NCI-H774 (cell line): ENCODE measurements at regions not wholly inside any gene's neighbourhood (a gene's known extent, or its start where the extent isn't known, plus 50 kb on each side); places are given as distances from the start of the nearest gene placed in this dataset.

Experiments used
- DNase-seq: peaks from one replicate; lab custom pipeline; 2025; lab: John Stamatoyannopoulos, UW

DNA sequence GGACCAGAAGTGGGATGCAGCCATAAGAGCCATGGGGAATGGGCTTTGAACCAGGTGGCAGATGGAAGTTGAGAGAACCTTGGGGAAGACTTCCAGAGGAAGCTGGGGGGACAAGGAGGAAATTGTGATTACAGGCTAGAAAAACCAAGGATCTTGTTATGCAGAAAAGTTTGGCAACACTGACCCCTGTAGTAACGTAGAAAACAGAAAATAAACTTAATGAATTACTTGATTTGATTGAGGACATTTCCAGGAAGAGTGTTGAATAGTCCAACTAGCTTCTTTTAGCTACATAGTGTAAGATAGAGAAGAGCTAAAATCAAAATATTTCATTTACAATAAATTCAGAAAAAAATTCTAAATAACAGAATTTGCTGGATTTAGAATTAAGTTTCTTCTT lies 91.9 kb upstream of the GPC1 start:
- no peak for DNase-seq

DNA sequence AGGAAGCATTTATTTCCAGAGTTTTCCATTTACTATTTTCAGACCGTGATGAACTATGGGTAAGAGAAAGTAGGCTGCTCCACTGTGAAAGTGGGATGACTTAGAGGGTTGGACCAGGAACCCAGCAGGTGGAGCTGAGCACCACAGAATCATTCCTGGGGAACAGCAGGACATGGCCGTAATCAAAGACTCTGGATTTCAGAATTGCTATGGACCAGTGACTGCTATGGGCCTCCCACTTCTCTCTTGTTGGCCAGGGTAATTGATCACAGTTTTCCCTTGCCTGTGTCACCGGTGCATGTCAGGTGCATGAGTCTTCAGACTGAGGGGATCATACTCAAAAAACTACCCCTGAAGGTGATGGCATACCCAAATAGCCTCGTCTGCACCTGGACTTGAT lies 90.6 kb upstream of the GPC1 start:
- no peak for DNase-seq

DNA sequence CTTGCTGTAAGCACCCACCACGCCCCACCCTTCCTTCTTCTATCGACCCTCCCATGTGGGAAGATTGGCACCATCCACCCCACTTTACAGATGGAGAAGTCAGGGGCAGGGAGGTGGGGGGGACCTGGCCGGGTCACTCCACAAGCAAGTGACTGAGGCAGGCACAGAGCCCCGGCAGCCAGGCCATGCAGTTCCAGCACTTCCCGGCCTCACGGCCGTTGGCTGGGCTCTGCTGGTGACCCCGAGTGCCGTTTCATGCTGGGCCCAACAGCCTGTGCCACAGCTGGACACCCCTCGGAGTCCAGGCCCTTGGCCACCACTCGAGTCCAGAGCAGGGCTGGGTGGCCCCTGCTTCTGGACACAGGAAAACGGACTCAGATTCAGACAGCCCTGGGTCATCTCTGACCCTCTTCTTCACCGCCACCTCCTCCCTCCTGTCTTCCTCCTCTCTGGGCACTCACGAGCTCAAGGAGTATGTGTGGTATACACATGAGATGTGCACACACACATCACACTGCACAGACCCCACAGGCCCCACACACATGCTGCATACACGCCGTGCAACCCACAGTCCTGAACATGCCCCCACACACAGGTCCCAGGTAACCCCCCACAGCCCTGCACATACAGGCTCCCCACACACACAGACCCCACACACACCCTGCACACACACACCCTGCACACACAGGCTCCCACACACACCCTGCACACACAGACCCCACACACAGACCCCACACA lies 89.3 kb upstream of the GPC1 start:
- DNase-seq: no peak

DNA sequence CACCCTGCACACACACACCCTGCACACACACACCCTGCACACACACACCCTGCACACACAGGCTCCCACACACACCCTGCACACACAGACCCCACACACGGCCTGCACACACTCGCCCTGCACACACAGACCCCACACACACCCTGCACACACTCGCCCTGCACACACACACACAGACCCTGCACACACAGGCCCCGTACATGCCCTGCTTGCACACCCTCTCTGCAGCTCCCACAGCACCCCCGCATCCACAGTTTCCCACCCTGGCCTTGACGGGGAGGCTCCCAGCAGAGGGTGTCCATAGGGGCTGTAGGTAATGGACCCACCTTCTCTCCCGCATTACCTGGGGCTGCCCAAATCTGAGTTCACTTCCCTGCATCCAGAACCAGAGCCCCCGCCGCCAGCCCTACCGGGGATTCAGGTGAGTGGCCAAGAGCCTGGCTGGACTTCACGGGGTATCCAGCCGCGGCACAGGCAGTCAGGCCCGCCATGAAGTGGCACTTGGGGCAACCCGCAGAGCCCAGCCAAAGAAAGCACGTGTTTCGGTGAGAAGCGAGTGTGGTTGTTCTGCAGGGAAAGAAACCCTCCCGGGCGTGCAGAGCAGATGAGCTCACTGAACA lies 88.6 kb upstream of the GPC1 start:
- no peak for DNase-seq

DNA sequence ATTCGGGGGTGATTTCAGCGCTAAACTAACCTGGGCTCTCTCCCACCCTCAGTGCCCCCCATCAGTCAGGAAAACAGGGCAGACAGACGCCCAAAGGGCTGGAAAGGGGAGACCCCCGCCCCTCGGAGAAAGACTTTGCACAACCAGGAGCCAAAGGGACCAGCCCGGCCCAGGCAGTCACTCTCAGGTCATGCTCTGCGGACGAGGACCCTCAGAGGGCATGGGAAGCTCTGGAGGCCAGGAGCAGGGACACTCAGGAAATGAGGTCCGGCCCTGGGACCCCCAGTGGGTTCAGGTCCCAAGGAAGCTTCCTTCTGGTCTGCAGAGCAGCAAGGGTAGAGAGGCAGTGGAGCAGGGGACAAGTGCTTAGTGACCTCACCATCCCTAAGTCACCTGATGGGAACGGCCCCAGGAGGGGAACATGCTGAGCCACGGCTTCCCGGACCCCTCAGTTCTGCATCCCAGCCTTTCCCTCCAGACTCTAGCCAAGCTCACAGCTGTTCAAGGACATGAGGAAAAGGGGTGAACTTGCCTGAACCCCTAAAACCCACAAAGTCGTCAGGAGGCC lies 88.0 kb upstream of the GPC1 start:
- no peak for DNase-seq

DNA sequence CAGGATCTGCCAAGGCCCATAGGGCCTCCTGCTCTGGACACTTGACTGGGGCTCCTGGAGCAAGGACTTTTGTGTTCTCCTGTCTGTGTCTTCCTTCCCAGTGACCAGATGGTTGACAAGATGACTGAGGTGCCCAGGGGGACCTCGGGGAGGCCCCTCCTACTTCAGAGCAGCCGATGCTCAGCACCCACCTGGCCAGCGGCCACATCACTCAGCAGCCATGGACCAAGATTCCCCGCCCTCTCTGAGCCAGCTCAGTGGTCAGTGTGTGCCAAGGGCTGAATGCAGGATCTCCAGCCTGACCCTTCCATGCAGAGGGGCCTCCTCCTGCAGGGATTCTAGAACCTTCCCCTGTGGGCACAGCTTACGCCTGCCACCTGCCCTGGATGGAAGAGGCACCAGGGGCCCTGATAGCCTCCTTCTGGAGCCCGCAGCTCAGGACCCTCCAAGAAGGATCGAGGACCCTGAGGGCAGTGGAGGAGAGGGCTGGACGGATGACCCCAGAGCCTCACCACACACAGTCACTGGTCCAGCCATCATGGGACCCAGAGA lies 87.4 kb upstream of the GPC1 start:
- DNase-seq: no peak

DNA sequence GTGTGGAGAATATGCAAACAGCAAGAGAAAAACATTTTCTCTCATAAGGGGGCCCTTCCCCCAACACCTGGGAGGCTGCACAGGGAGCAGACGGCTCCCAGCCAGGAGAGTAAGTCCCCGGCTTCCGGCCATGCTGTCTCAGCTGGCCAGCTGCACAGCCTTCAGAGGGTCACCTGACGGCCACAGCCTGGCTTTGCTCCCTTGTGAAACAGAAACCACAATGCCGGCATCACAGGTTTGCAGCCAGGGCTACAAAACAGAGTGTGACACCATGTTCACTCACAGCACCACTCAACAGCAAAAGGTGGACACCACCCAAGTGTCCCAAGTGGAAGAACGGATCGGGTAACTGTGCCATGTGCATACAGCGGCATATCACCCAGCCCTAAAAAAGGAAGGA lies 86.9 kb upstream of the GPC1 start:
- no peak for DNase-seq

DNA sequence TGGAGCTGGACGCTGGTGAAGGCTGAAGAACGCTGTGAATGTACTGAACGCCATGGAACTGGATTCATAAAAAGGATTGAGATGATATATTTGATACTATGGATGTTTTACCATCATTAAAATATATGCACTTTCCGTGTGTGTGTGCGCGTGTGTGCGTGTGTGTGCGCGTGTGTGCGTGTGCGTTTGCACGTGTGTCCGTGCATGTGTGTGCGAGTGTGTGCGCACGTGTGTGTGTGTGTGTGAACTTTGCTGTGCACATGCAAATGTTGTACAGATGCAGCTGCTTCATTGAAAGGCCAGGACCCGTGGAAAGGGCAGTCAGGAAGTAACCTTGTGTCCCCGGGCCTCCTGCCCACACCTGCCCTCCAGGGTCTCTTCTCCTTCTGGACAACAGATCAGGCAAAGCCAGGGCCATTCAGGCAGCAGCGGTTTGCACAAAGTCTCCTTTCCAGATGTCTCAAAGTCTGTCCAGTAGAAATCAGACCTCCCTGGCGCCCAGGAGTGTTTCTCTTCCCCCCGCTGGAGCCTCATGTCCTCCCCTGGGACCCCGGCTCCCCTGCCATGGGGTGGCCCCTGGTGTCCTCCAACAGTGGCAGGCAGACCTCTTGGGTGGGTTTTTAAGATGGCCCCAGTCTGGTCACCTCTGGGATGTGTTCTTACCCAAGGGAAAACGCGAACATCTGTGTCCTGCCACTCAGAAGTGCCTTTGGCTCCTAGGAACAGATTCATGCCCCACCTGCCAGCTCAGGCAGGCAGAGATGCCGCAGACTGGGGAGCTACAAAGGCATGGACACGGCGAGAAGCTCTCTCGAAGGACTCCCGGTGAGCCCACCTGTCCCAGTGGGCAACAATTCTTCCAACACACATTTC lies 86.1 kb upstream of the GPC1 start:
- no peak for DNase-seq

DNA sequence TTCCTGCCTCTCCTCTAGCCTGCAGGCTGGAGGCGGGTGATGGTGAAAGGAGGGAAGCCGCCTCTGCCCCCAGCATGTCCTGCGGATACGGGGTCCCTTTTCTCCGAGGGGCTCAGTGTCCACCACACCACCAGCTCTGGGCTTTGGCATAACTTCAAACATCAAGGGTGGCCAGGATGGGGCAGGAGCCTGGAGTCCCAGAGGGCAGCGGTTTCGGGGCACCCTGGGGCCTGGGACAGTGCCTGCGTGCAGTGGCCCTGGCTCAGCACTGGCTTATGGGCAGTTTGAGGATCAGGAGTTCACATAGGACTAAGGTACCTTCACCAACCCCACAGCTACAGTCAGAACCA lies 85.5 kb upstream of the GPC1 start:
- no peak for DNase-seq

DNA sequence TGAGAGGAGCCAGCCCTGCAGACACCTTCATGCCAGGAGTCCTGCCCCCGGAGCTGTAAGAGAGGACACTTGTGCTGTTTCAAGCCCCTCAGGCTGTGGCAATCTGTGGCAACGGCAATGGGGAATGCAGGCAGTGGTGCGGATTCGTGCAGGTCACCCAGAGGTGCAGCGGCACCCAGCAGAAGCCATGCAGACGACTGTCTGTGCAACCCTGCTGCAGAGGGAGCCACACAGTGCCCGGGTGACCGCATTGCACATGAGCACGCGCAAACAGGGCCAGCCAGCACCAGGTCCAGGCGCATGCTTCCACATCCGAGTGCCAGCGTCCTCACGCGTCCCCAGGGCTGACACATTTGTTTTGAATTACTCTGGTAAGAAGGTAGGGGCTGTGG lies 84.8 kb upstream of the GPC1 start:
- DNase-seq: no peak

DNA sequence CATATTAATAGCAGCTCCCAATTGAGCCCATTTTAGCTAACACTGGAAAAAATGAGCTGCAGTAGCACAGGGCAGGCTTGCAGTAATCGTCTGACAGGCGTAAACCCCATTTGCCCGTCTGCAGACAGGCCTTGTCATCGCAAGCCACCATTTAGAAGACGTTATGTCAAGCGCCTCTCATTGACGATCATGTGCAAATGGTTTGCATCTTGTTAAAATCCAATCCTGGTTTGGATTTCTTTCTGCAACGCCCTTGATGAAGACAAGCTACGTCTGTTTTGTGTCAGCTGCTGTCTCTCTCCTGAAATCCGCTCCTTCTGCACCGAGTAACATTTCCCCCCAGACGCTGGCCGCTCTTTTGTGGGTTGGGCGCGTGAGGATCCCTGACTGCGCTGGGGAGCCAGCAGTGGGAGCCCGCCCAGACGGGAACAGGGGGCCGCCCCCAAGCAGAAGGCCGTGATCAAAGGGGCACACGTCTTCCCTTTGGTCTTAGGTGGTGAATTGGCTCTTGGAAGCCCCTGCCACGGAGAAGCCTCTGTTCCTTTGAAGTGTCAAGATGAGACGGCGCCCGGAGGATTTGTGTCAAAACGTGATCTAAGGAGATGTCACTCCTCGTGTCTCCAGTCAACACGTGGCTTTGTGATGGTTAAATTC lies 84.2 kb upstream of the GPC1 start:
- DNase-seq: no peak

DNA sequence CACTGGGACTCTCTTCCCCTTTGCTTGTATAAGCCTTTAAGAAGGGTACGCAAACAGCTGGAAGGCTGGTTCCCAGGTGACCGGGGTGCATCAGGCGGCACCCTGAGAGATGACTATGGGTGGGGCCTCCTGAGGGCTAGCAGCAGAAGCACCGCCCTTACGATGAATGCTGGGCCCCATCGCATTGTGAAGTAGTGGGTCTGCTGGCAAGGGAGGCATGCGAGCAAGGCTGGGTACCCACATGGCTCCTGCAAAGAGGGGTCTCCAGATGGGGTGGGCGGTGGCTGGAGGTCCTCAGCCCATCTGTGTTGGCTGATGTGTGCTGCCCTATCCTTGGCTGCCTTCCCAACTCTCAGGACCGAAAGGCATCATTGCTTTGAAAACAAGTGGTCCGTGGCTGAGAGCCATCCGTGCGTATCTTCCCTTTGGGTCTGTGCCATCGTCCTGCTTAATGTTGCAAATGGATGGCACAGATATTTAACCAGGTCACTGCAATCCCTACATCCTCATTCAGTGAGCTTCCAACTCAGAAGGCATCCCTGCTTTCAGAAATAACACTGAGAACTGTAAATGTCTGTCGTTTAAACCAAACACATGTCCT lies 83.5 kb upstream of the GPC1 start:
- no peak for DNase-seq

DNA sequence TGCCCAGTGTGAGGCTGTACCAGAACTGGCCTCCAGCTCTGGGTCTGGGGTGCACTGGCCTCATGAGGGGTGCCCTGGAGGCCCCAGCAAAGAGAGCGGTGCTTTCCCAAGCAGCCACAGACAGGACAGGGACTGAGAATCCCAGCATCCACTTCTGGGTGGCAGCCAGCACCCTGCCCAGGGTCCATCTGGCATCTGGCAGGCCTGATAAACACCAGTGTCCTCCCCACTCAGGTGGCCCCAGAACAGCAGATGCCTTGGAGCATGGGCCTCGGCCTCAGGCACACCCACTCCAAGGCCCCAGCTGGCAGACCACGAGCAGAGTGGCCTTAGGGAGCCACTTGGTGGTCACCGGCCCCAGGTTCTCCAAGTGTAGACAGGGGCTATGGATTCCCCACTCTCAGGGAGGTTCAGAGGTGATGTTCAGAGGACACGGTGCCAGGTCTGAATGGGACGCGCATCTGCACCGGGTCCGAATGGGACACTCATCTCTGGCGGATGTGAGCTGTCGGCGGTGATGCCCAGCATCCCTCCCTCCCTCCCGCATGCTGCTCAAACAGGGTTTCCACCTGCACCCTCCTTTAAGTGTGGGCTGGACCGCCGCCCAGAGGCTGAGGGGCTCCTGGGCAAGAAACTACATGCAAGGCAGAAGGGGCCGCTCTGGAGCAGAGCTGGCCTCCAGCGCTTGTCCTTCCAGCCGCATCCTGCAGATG lies 82.2 kb upstream of the GPC1 start:
- no peak for DNase-seq

DNA sequence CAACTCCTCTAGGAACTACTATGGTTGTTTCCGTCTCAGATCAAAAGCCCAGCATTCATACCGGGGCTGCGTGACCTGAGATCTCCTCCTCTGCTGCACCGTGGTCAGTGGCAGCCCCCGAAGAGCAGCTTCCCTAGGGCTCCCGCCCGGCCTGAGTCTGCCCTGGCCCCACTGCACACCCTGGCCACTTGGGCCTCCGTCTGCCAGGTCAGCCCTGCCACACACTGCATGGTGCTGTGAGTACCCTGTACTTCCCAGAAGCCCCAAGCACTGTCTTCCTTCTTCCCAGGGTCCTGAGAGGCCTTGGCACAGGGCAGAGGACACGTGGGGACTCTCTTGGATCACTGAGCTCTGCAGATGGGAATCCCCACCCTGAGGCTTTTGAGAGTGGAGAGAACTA lies 81.5 kb upstream of the GPC1 start:
- DNase-seq: no peak

DNA sequence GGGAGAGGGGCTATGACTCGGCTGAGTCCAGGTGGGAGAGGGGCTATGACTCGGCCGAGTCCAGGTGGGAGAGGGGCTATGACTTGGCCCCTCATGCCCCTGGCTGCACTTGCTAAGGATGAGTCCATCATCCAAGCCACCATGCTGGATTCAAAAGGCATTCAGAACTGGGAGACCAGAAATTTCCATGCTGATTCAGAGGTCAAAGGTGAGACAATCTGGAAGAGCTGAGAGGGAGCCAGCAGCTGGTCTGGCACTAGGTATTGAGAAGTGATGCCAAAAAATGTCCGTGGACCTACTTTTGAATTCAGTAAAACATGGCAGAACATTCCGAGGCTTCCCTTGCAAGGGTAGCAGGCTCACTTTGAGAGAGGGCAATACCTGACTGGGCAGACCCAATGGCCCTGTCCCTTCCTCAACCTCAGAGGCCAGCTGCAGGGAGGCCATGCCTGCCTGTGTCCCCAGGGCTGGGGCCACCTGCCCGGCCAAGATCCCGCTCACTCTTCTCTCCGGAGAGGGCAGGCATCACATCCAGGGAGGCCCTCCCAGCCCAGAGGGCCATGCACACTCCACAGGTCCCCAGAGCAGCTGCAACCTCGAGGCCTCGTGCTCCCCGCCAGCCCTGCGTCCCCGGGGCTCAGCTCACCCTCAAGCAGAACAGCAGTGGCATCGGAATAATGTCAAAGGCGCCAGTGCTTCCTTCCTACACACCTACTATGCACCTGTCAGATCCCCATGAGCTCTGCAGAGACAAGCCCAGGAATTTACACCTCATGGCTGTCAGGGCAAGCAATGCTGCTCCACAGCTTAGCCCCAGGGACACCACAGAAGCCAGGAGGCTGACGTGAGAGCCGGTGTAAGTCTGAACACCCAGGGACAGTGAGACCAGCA lies 80.2 kb upstream of the GPC1 start:
- no peak for DNase-seq

DNA sequence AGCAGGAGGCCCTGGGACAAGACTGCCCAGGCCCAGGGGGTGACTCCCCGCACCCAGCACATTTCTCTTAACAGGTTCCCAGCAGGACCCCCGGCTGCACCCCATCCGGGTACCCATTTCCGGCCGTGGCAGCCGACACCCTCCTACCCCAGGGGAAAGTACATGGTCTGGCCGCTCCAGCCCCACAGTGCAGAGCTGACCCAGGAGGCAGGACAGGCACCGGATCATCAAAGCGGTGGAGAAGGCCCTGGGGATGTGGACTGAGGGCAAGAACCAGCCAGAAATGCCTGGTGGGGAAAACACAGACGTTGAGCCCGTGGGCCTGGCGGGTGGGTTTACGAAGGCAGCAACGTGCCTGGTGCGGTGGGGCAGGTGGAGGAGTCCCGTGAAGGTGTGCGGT lies 79.5 kb upstream of the GPC1 start:
- DNase-seq: no peak

DNA sequence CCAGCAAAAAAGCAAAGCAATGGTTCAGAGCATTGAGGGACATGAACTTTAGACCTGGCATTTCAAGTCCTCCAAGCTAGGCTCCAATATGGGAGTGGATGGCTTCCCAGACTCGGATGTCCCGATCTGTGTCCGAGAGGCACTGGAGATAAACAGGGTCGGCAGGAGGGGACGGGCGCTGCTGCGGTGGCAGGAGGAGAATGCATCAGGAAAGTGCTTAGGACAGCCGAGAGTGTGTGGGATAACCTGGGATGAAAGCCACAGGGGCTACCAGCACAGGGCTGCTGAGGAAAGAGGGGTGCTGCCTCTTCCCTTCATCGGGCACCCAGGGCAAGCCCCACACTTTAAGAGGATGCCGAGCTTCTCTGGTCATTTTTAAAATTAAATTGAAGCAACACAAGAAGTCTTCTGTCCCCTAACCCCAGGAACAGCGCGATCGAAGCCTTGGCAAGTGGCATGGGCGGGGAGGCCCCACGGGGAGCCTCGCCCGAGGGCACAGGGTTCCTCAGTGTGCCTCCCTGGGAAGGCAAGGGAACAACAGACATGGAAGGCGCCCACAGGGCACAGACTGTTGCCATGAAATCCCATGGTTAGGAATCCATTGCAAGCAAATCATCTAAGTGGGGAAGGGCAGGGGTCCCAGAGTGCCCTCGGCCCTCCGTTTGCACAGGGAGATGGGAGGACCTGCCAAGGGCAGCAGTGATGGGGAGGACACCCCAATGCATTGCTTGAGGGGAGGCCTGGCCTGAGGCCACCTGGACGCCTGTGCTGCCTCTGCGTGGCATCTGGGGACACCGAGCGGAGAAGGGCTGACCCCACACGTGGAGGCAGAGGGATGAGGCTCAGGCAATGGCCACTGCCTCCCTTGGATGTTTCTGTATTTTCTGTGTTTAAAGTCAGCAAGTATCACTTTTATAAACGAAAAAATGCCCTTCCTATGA lies 78.5 kb upstream of the GPC1 start:
- no peak for DNase-seq

DNA sequence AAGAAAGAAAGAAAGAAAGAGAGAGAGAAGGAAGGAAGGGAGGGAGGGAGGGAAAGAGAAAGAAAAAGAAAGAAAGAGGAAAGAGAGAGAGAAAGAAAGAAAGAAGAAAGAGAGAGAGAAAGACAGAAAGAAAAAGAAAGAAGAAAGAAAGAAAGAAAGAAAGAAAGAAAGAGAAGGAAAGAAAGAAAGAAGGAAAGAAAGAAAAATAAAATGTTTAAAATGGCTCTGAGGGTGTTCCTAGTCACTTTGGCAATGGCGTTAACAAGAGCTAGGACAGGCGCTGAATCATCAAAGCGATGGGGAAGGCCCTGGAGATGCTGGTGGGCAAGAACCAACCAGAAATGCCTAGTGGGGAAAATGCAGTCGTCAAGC lies 77.8 kb upstream of the GPC1 start:
- no peak for DNase-seq

DNA sequence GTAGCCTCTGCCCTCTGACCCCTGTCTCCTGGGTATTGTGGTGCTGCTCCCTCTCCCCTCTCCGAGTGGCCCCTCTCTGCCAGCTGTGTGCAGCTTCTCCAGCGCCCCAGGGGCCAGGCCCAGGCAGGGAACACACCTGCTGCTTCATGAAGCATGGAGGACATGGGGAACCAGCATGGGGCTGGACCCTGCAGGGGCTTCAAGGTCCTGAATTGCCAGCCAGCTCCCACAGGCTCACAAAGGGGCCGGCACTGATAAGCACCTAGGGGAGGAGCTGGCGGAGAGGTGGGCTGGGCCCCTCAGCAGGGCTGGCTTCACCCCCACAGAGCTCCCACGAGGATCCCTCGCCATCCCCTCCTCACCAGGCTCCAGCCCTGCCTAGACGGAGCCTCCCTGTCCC lies 77.4 kb upstream of the GPC1 start:
- DNase-seq: no peak
